Skeletal muscle tissue (tissue), 3 donors: ENCODE measurements at regions not wholly inside any gene's neighbourhood (a gene's known extent, or its start where the extent isn't known, plus 50 kb on each side); places are given as distances from the start of the nearest gene placed in this dataset.
"Not testable (repeated sequence)": the region's sequence is repeated elsewhere in the genome, so short reads cannot be mapped to it uniquely, and the experiment has no call there.

Source experiments
- H3K27ac ChIP-seq: one replicate; pipeline ENCODE4 v1.7.0; 2013; ENCODE audit warnings: mild to moderate bottlenecking, low read depth, low read length, inconsistent platforms
- H3K27me3 ChIP-seq, 3 donors: one replicate each; pipeline ENCODE4 v1.7.0; 2013; ENCODE audit warnings: low read length in 3 of 3; ENCODE audit not compliant: control insufficient read depth in 3 of 3, insufficient read depth in 3 of 3
- H3K36me3 ChIP-seq, 3 donors: one replicate each; pipeline ENCODE4 v1.7.0; 2013; ENCODE audit warnings: low read length in 3 of 3; ENCODE audit not compliant: control insufficient read depth in 3 of 3, insufficient read depth in 3 of 3
- H3K4me1 ChIP-seq, 3 donors: one replicate each; pipeline ENCODE4 v1.7.0; 2013; ENCODE audit warnings: low read length in 3 of 3, mild to moderate bottlenecking in 3 of 3; ENCODE audit not compliant: control insufficient read depth in 3 of 3, insufficient read depth in 3 of 3
- H3K4me3 ChIP-seq, 3 donors: one replicate each; pipeline ENCODE4 v1.7.0; 2013; ENCODE audit warnings: low read length in 3 of 3
- H3K9ac ChIP-seq, 3 donors: one replicate each; pipeline ENCODE4 v1.7.0; 2013; ENCODE audit warnings: low read length in 3 of 3, mild to moderate bottlenecking in 3 of 3, moderate library complexity in 2 of 3, low read depth in 1 of 3
- H3K9me3 ChIP-seq, 3 donors: one replicate each; pipeline ENCODE4 v1.7.0; 2013; ENCODE audit warnings: low read length in 3 of 3; ENCODE audit not compliant: control insufficient read depth in 3 of 3
- donor health status: Osteomylitis.

- no peak overlapping the region for H3K9ac ChIP-seq
- no peaks in the 10 kb centered on the region for H3K4me1 ChIP-seq
- H3K36me3 ChIP-seq, result no peaks in the 10 kb centered on the region
- no peak overlapping the region for H3K4me3 ChIP-seq
- no peaks in the 10 kb centered on the region for H3K27me3 ChIP-seq
- H3K27ac ChIP-seq, result no peak overlapping the region
- no peaks in the 10 kb centered on the region for H3K9me3 ChIP-seq
Observed at GRCh38 chr7:119945822-119946221, 327.2 kb upstream of the KCND2 start.

GRCh38 chr7:119949053-119949452 is 323.9 kb upstream of the KCND2 start:
- H3K4me3 ChIP-seq, result no peak overlapping the region
- H3K4me1 ChIP-seq, result no peaks in the 10 kb centered on the region
- H3K9ac ChIP-seq, result no peak overlapping the region
- no peaks in the 10 kb centered on the region for H3K9me3 ChIP-seq
- H3K27ac ChIP-seq, result no peak overlapping the region
- H3K36me3 ChIP-seq, result no peaks in the 10 kb centered on the region
- no peaks in the 10 kb centered on the region for H3K27me3 ChIP-seq

- not testable (repeated sequence) for H3K9ac ChIP-seq, H3K4me3 ChIP-seq, H3K27ac ChIP-seq, H3K4me1 ChIP-seq, H3K9me3 ChIP-seq, H3K27me3 ChIP-seq, H3K36me3 ChIP-seq
Observed at GRCh38 chr7:119950390-119951041, 322.5 kb upstream of the KCND2 start.

- H3K27me3 ChIP-seq, H3K9me3 ChIP-seq, H3K36me3 ChIP-seq, H3K4me1 ChIP-seq, H3K4me3 ChIP-seq, H3K9ac ChIP-seq, H3K27ac ChIP-seq: not testable (repeated sequence)
Observed at GRCh38 chr7:119951614-119952013, 321.4 kb upstream of the KCND2 start.

GRCh38 chr7:119957335-119957734 is 315.6 kb upstream of the KCND2 start:
- H3K27me3 ChIP-seq, result no peaks in the 10 kb centered on the region

GRCh38 chr7:119959811-119960210 is 313.2 kb upstream of the KCND2 start:
- H3K4me1 ChIP-seq, result no peaks in the 10 kb centered on the region
- H3K9ac ChIP-seq, result no peak overlapping the region
- H3K27ac ChIP-seq, result no peak overlapping the region
- H3K27me3 ChIP-seq, result no peaks in the 10 kb centered on the region
- no peaks in the 10 kb centered on the region for H3K9me3 ChIP-seq
- no peaks in the 10 kb centered on the region for H3K36me3 ChIP-seq
- H3K4me3 ChIP-seq, result no peak overlapping the region

More at GRCh38 chr7:119957335-119957734, 315.6 kb upstream of the KCND2 start:
- no peak overlapping the region for H3K27ac ChIP-seq
- no peak overlapping the region for H3K4me3 ChIP-seq
- H3K9ac ChIP-seq, result no peak overlapping the region
- no peaks in the 10 kb centered on the region for H3K4me1 ChIP-seq
- no peaks in the 10 kb centered on the region for H3K9me3 ChIP-seq
- no peaks in the 10 kb centered on the region for H3K36me3 ChIP-seq

- Histone ChIP-seq H3K27ac (no peak overlapping the region), H3K36me3 (no peaks in the 10 kb centered on the region), H3K9ac (no peak overlapping the region), H3K27me3 (no peaks in the 10 kb centered on the region), H3K4me1 (peaks cover 0 to 5% (median 0%) of the 10 kb centered on the region in 3 donors), H3K4me3 (no peak overlapping the region), H3K9me3 (no peaks in the 10 kb centered on the region)
Observed at GRCh38 chr7:119963654-119964053, 309.3 kb upstream of the KCND2 start.

GRCh38 chr7:119964065-119964464 is 308.9 kb upstream of the KCND2 start:
- Histone ChIP-seq H3K4me1 (peaks cover 0 to 5% (median 0%) of the 10 kb centered on the region in 3 donors), H3K9ac (no peak overlapping the region), H3K27me3 (no peaks in the 10 kb centered on the region), H3K27ac (no peak overlapping the region), H3K9me3 (no peaks in the 10 kb centered on the region), H3K36me3 (no peaks in the 10 kb centered on the region), H3K4me3 (no peak overlapping the region)

GRCh38 chr7:119964788-119965542 is 308.0 kb upstream of the KCND2 start:
- Histone ChIP-seq H3K27me3 (no peaks in the 10 kb centered on the region), H3K9me3 (no peaks in the 10 kb centered on the region), H3K4me3 (no peak overlapping the region), H3K4me1 (peaks cover 0 to 5% (median 0%) of the 10 kb centered on the region in 3 donors), H3K36me3 (no peaks in the 10 kb centered on the region), H3K9ac (peak overlapping the region in 1 of 3 donors; percentile 20), H3K27ac (peak overlapping the region; percentile 21)

GRCh38 chr7:119967221-119967620 is 305.8 kb upstream of the KCND2 start:
- no peak overlapping the region for H3K4me3 ChIP-seq

More at GRCh38 chr7:119967221-119967620, 305.8 kb upstream of the KCND2 start:
- Histone ChIP-seq H3K27ac (no peak overlapping the region), H3K9ac (no peak overlapping the region), H3K27me3 (no peaks in the 10 kb centered on the region), H3K9me3 (no peaks in the 10 kb centered on the region), H3K36me3 (no peaks in the 10 kb centered on the region), H3K4me1 (peaks cover 0 to 5% (median 0%) of the 10 kb centered on the region in 3 donors)
